Limb (tissue), 2 donors: ENCODE measurements at regions not wholly inside any gene's neighbourhood (a gene's known extent, or its start where the extent isn't known, plus 50 kb on each side); places are given as distances from the start of the nearest gene placed in this dataset.

Experiments used
- DNase-seq, 2 donors: peaks; one replicate each; pipeline ENCODE4 v3.0.0-alpha.2; 2016; ENCODE audit errors: extremely low spot score in 2 of 2

DNA sequence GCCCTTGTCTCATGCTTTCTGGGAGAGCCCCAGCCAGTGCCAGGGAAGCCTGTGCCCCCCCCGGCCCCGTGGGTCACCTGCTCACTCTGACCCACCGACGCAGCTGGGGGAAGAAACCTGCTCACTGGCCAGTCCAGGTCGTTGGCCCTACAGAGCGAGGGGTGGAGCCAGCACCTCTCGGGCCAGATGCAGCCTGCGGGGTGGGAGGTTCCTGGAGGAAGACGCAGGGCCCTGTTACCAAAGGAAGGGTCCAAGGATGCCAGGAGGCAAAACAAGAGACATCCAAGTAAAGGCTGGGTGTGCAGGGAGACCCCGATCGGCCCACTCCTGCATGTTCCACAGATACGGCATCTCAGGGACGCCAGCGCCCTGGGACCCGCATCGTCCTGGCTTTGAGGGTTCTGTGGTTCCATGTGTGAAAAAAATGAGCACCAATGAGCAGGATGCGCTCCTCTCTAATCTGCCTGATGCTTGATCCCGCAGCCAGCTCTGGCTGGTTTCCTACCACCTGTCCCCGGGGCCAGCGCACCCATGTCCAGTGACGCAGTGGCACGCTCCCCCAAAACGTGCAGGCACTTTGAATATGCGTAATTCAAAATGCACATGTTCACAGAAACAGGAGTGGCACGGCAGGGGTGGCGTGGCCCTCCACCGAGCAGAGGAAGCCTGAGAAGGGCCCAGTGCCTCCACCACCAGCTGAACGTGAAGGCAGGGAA, 66.0 kb upstream of the GALNT9 start:
- DNase-seq = no peak

DNA sequence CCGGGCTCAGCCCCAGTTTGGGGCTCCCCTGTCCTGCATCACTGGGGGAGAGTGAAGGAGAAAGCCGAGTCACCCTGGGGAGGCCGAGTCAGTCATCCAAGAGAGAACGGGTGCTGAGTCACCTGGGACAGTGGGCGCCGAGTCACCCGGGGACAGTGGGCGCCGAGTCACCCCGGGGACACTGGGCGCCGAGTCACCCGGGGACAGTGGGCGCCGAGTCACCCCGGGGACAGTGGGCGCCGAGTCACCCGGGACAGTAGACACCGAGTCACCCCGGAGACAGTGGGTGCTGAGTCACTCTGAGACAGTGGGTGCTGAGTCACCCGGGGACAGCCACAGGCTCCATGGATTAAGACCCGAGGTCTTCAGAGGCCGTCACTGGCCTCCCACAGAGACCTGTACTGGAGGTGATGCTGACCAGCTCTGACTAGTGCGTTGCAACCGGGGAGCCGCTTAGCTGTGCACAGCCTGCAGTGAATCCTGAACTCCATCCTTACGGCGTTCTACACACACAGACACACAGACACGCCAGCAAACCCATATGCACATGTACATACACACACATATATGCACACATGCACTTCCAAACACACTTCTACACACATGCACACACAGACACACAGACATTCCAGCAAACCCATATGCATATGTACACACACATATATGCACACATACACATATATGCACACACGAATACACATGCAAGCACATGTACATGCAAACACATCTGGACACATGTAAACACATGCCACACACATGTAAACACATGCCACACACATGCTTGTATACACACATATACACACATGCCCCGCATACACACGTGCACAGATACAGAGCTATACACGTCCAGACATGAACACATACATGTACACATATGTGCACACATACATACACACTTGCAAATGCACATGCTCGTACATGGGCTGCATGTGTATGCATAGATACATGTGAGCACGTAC, 64.9 kb upstream of the GALNT9 start:
- DNase-seq = no peak

DNA sequence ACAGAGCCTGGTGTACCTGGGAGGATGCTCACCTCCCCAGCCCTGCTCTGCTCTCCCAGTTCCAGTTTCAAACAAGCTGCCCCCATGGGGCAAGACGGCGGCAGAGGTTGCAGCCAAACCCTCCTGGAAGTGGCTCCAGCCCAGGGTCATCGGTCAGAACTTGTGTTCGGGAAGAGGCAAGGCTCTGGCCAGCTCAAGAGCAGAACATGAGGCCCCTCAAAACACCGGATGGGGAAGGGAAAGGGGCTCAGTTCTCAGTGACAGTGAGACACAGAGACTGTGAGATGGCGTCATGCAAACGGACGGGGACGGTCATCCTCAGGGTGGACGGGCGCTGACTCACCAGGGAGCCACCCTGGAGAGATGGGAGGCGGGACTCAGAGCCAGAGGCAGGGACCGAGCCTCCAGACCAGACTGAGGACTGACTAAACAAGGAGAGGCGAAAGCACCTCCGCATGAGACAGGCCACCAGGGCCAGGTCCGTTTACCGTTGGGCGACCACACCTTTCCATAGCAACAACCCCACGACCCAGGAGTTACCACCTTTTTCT, 63.9 kb upstream of the GALNT9 start:
- DNase-seq = no peak

DNA sequence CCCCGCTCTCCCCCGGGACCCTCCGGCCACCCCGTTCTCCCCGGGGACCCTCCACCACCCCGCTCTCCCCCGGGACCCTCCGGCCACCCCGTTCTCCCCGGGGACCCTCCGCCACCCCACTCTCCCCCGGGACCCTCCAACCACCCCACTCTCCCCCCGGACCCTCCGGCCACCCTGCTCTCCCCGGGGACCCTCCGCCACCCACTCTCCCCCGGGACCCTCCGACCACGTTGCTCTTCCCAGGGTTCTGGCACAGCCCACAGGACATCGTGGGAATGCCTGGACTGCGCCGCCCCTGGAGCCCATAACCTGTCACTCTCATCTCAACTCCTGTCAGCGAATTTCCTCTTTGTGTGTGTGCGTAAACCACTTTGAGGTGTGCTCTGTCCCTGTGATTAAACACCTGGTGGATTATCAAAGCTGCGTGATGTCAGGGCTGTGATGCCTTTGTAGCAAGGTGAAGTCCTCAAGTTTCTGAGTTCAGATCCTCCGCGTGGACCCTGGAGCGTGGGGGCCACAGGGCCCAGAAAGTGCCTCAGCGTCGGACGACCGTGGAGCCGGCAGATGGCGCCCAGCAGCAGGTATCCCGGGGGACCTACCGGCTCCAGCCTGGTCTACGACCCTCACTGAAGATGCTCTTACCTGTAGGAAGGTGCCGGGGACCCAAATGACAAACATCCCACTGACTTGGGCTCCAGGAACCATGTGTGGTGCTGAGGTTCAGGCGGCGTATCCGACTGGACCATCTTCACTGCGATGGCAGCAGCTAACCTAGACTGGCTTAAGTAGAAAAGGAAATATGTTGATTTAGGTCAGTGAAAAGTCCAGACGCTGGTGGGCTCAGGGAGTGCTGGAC, 63.2 kb upstream of the GALNT9 start:
- no peak for DNase-seq

DNA sequence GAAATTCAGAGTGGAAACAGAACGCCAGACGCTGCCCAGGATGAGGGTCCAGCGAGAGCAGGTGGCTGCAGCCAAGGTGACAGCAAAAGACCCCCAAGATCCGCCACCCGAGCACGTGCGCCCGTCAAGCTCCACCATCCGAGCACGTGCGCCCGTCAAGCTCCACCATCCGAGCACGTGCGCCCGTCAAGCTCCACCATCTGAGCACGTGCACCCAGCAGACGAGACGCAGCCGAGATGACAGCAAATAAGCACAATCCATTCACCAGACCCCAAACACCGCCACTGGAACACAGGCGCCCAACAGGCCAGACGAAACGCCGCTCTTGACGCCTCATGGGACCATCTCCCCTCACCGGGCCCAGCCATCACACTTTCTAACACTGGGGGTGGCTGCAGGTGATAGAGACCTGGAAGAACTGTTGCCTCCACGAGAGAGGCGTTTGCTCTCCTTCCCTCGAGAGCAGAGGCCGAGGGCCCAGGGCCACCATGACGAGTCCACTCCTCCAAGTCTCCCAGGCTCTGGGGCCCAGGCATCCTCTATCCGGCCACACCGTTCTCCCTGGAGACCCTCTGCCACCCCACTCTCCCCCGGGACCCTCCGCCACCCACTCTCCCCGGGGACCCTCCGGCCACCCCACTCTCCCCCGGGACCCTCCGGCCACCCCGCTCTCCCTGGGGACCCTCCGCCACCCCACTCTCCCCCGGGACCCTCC, 62.1 kb upstream of the GALNT9 start:
- no peak for DNase-seq

DNA sequence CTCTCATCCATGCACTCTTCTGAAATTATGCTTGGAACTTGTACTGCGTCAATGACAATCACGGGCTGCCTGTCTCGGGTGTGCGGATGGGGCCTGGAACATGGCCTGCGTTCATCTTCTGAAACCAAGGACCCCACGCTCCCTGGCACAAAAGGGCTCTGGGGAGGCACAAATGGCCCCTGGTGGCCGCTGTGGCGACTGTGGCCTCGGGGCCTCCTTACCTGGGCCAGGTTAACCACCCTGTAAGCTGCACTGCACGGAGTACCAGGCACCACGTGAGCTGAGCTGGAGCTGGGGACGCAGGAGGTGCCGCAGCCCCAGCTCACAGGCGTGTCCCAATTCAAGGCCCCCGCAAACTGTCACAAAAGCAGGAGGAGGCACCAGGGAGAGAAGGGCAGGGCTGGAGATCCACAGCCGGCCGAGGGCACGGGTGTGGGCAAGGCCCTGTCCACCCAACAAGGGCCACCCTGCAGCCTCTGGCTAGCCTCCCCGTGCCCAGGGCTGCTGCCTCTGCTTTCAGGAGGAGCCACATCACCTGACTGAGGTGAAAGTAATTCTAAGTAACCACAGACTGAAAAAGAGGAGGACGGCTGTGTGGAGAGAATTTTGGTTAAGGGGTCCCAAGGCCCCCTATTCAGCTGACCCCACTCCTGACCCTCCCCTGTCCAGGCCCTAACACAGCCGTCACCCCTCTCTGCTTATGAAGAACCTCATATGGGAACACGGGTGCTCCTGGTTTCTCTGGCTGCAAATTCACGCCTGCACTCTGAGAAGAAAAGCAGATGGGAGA, 61.1 kb upstream of the GALNT9 start:
- no peak for DNase-seq

DNA sequence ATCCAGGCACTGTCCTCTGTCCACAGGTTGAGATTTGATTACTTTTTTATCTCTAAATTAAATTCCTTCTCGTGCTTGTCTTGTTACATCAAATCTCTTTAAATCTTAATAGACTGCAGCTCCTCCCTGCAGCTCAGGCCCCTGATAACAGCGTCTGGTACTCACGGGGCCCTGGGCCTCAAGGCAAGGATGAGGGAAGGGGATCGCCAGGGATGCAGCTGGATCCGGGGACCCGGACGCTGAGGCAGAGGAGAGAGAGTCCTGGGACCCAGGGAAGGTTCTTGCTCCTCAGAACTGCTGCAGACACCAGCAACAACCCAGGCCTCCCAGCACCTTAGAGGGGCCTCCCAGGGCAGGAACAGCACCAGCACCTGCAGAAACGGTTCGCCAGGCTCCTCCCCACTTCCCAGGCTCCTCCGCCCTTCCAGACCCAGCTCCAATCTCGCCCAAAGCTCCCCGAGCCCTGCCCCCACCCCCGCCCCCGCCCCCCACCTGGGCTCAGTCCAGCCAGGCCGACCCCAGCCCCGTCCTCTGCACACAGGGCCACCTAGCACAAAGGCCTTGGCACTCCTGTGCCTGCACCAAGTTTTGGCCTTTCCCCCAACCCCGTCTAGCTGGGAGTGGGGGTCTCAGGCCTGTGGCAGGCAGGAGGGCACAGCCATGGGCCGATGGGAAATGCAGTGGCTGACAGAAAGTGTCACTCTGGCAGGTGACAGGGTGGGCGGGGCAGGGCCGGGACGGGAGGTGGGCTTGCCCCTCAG, 60.3 kb upstream of the GALNT9 start:
- no peak for DNase-seq

DNA sequence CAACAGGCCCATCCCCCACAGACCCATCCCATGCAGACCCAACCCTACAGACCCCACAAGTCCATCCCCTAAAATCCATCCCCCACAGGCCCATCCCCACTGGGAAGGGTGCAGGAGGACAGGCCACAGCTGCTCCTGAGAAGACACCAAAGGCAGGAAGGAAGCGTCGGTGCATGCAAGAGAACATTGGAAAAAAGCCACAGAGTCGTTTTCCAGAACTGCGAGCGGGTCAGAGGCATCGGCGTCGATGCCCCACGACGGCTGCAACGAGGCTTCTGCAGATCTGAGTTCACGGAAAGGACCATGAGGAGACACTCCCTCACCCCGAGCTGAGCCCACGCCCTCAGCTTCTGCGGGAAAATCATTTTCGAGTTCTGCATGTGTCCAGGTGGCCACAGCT, 59.6 kb upstream of the GALNT9 start:
- DNase-seq = no peak

DNA sequence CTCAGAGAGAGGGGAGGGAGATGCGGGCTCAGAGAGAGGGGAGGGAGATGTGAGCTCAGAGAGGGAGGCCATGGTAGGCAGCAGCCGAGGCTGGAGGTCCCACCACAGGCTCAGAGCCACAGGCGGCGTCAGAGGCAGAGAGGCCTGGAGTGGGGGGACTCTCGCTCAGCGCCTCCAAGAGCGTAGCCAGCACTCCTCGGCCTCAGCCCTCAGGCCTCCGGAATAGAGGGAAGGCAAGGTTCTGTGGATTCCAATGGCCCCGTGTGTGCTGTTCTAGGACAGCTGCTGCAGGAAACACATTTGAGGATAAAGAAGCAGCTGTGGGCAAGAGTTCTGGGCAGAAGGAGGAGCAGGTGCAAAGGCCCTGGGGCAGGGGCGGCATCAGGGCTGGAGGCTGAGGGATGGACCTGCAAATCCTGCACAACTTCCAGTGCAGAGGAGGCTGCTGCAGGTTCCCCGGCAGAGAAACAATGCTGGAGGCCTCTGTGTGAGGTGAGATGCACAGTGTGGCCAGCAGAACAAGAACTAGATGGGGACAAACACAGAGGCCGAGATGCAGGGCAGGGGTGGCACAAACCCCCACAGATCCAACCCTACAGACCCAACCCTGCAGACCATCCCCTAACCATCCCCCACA, 59.1 kb upstream of the GALNT9 start:
- DNase-seq = no peak

DNA sequence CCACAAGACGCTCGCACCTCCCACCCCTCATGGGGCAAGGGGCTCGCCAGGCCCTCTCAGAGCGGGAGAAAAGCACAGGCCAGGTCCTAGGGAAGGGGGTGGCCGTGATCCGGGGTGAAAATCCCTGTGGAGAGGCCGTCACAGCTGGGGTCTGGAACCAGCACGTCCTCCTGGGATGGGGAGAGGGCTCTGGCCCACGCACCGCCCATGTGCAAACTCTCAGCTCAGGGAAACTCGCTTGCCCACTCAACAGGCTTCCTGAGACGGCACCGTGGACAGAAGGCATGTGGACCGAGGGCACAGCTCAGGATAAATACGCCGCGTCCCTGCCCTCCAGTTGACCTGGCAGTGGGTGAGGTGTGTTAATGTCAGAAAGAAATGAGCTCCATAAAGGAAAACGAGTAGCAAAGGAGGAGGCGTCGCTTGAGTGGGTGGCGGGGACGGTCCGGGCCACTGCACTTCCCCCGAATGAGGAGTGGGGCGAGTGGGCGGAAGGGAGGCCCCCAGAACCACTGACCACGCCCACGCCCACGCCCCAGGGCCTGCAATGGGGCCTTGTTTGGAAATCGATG, 57.6 kb upstream of the GALNT9 start:
- no peak for DNase-seq

DNA sequence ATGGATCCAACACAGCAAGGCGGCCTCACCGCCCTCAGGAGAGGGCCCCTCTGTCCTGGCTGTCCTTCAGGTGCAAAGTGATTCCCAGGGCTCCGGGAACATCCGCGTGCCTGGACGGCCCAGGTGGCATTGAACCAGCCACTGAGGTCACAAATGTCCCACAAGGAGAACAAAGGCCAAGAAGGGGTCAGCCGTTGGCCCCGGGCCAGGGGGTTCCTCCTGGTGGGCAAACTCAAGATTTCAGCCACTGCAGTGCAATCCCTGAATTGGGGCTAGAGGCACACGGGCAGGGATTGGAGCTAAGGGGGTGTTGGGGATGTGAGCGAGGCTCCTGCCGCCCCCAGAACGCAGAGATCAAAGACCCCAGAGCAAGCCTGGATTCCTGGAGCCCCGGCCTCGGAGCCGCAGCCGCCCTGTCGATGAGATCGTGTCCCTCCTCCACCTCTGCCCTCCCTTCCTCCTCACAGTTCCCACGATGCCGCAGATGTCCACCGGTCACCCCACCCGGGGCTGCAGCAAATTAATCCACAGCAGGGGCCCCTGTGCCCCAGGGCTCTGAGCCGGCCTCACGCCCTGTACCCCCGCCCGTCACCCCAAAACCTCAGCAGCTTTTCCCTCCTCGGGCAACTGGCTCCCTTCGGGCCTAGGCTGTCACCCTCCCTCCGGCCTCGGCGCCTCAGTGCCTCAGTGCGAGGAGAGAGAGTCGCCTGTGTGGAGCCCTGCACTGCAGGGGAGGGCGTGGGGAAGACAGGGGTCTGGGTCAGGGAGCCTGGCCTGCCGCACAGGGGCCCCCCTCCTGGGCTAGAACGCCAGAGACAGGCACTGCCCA, 56.7 kb upstream of the GALNT9 start:
- DNase-seq = no peak

DNA sequence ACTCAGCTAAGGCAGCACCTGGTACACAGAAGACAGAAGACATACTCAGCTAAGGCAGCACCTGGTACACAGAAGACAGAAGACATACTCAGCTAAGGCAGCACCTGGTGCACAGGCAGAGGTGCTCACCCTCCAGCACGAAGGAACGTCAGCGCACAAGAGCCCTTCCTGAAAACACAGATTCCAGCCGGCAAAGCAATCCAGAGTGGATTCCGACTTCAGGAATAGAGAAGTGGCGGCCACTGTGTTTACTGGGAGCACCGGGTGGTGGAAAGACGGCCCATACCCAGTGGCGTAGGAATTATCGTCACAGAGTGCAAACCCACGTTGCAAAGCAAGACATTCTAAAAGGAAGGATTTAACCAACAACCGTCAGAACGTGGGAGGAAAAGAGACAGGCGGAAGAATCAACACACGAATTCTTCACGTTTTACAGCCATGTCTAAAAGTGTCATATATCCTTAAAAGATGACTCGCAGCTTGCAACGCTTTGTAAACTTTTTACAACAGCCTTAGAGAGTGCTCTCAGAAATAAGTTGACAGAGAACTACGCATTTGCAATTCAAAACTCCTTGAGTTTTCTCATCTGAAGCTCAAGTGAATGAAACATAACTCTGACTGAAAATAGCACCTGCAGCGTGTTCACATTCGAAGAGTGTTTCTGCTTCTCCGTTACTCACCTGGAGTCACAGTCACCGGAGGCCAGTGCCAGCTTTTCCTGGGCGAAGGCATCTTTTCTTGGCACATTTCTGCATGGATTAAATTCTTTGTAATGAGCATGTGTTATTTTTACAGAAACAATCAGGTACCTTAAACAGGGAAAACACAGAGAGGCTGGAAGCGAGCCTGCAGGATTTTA, 55.8 kb upstream of the GALNT9 start:
- no peak for DNase-seq

DNA sequence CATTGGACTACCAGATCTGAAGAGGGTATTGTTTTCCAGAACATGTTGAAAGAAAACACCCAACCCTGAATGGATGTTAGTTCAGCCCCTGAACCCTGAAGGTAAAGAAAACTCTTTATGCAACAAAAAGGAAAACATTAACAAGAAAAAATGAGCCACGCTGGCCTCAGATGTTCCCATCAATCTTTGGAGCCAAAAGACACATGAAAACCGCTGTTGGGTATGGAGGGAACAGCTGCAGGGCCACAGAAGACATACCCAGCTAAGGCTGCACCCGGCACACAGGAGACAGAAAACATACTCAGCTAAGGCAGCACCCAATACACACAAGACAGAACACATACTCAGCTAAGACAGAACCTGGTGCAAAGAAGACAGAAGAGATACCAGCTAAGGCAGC, 51.3 kb upstream of the GALNT9 start:
- no peak for DNase-seq

DNA sequence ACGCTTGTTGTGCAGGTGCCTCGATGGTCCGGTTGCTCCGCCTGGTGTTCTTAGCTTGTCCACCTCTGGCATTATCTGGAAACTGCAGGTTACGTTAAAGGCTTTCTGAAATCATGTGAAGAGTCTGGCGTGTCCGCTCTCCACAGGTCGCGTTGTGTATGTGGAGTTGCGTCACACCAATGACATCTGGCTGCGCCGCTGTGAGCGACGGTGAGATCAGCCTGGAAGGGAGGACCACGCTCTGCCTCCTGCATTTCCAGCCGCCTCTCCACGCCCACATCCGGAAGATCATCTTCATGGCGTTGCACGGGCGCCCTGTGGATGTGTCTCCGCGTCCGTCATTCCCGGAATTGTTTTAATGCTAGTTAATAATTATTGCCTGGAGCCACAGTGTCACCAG, 50.6 kb upstream of the GALNT9 start:
- no peak for DNase-seq

DNA sequence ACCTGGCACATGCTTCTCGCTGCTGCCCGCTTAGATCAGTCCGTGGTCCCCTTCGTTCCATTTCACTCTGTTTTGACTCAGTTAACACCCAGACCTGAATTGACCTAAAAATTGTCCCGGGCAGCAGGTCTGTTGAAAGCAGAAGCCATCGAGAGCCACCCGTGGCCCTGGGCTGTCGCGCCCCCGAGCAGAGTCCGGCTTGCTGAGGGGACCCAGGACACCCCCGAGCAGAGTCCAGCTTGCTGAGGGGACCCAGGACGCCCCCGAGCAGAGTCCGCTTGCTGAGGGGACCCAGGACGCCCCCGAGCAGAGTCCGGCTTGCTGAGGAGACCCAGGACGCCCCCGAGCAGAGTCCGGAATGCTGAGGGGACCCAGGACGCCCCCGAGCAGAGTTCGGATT, 50.2 kb upstream of the GALNT9 start:
- no peak for DNase-seq
